NT2/D1 (cell line): ENCODE measurements at regions not wholly inside any gene's neighbourhood (a gene's known extent, or its start where the extent isn't known, plus 50 kb on each side); places are given as distances from the start of the nearest gene placed in this dataset.

Experiments
- DNase-seq: peaks from one replicate; pipeline ENCODE4 v3.0.0-alpha.2; 2011; ENCODE audit warnings: low read depth, low spot score
- H3K27me3 ChIP-seq: 2 replicates; pipeline ENCODE4 v1.6.0; 2011; ENCODE audit warnings: mild to moderate bottlenecking; ENCODE audit not compliant: insufficient read length, insufficient read depth
- H3K36me3 ChIP-seq: 2 replicates; pipeline ENCODE4 v1.6.1; 2011; ENCODE audit warnings: mild to moderate bottlenecking, low read length, mixed read lengths; ENCODE audit not compliant: insufficient read depth, insufficient read length
- H3K4me1 ChIP-seq: 2 replicates; pipeline ENCODE4 v1.5.1; 2011; ENCODE audit not compliant: insufficient read depth, insufficient read length
- H3K4me3 ChIP-seq: 2 replicates; pipeline ENCODE4 v1.5.1; 2011; ENCODE audit warnings: low read depth; ENCODE audit not compliant: insufficient read length
- H3K9ac ChIP-seq: 2 replicates; pipeline ENCODE4 v1.6.0; 2011; ENCODE audit warnings: low read depth; ENCODE audit not compliant: insufficient read length
- H3K9me3 ChIP-seq: 2 replicates; pipeline ENCODE4 v1.5.1; 2011; ENCODE audit warnings: mild to moderate bottlenecking, low read length; ENCODE audit not compliant: insufficient read depth
- SUZ12 ChIP-seq: IDR thresholded peaks from 2 replicates; pipeline ENCODE4 v1.6.1; 2011; ENCODE audit not compliant: insufficient read length, insufficient read depth; ENCODE audit errors: extremely low read depth
- YY1 ChIP-seq: IDR thresholded peaks from 2 replicates; pipeline ENCODE4 v1.6.1; 2011; ENCODE audit not compliant: insufficient read length, insufficient read depth
- ZNF274 ChIP-seq: IDR thresholded peaks from 2 replicates; pipeline ENCODE4 v1.6.1; 2011; ENCODE audit warnings: mild to moderate bottlenecking, low read depth, low read length

DNA sequence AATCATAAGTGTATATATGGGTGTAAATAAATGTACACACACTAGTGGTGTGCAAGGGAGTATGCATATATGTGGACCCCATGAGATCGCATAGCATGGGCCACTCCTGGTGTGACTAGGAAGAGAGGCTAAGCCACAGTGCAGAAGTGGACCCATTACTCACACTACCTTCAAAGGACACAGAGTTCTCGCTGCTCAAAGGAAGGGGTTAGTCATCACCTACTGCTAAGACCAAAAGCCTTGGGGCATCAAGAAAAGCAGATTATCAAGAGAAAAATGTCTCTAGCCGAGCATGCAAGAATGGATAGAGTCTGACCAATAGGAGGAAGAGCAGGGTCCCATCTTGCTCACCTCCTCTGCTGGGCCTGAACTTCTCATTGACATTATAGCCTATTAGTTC, 195.5 kb downstream of the MAFB start:
- no peak for DNase-seq

DNA sequence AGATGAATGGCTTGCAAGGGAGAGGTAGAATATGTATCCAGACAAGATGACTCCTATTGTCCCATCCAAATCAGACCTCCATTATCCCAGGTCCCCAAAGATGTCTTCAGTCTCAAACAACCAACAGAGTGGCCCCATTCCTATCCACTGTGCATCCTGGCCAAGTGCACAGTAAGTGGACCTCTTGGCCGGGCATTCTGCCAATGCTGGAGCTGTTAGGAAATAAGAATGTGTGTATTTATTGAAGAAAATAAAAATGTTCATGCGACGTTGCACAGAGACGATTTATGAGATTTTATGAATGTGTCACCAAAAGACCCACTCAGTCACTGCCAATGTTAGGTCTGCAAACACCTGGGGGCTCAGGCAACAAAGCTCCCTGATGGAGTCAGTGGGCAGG, 196.0 kb downstream of the MAFB start:
- no peak for DNase-seq
- H3K27me3 ChIP-seq = no peaks in the 10 kb centered on the region
- no peak for TF ChIP-seq YY1
- no peak for TF ChIP-seq SUZ12
- TF ChIP-seq ZNF274 = no peak
- H3K9me3 ChIP-seq = no peaks in the 10 kb centered on the region
- no peak overlapping the region for H3K4me3 ChIP-seq
- H3K9ac ChIP-seq = no peak overlapping the region
- H3K36me3 ChIP-seq = no peaks in the 10 kb centered on the region
- H3K4me1 ChIP-seq = no peaks in the 10 kb centered on the region

More for the DNA sequence above, 195.5 kb downstream of the MAFB start:
- H3K9ac ChIP-seq = no peak overlapping the region
- H3K4me3 ChIP-seq = no peak overlapping the region
- H3K9me3 ChIP-seq = no peaks in the 10 kb centered on the region
- TF ChIP-seq YY1 = no peak
- no peak for TF ChIP-seq ZNF274
- TF ChIP-seq SUZ12 = no peak
- H3K27me3 ChIP-seq = no peaks in the 10 kb centered on the region
- no peaks in the 10 kb centered on the region for H3K4me1 ChIP-seq
- no peaks in the 10 kb centered on the region for H3K36me3 ChIP-seq

DNA sequence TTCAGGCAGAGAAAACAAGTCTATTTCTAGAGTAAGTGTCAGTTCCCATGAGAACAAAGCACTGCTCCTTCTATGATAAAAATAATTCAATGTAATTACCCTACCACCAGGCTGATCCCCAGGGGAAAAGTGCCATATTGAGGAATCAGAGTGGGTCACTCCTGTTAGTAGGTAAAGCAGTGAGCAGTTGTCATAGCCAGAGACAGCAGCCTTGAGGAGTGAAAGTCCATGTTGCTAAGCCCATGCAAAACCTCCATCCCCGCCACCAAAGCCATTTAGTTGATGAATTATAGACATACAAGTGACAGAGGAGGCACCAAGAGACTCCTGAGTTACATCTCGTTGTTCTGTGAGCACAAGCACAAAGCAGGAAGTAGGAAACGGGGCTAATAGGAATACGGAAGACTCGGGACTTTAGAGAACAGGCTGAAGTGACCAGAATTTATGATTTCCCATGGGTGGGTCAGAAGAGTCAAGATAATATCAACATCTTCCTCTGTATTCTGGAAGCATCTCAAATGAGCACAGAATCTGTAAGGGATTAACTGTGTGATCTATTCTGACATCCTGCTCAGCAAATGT, 197.9 kb downstream of the MAFB start:
- Histone ChIP-seq H3K27me3 (no peaks in the 10 kb centered on the region), H3K9ac (no peak overlapping the region), H3K4me3 (no peak overlapping the region), H3K4me1 (no peaks in the 10 kb centered on the region), H3K9me3 (peaks cover 4% of the 10 kb centered on the region), H3K36me3 (no peaks in the 10 kb centered on the region)
- TF ChIP-seq YY1 (no peak), ZNF274 (no peak), SUZ12 (no peak)
- no peak for DNase-seq

DNA sequence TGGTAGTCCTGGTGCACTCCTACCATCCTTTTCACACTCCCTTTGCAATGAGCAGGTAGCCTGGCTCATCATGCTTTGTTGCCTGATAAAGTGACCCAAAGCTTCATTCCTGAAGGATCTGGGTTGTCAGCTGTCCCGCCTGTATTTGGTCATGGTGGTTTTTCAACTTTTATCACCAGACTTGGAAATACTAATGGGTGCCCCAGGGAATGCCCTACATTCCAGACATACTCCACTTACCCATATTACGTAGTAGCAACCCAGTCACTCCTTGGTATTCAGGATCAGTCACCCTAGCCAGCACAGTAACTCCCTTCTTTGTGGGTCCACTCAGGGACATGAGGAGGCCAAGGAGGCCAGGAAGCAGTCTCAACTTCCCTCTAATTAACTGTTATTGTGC, 199.2 kb downstream of the MAFB start:
- TF ChIP-seq YY1 (no peak), ZNF274 (no peak), SUZ12 (no peak)
- Histone ChIP-seq H3K9ac (no peak overlapping the region), H3K36me3 (no peaks in the 10 kb centered on the region), H3K9me3 (peaks cover 5% of the 10 kb centered on the region), H3K4me3 (no peak overlapping the region), H3K4me1 (no peaks in the 10 kb centered on the region), H3K27me3 (no peaks in the 10 kb centered on the region)
- no peak for DNase-seq

DNA sequence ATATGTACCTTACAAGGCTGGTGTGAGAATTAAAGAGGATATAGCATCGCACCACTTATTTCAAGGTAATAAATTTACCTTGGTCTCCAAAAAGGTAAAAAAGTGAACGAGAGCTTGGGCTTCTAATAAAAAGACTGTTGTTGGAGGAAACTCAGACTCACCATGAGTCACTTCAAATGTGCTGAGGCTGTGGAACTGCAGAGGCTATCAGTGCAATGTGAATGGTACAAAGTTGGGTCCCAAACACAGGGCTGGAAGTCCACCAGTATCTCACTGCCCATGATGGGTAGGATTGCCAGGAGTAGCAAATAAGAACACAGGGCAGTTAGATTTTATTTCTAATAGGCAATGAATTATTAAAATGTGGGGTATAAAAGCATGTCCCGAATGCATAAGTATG, 200.6 kb downstream of the MAFB start:
- TF ChIP-seq ZNF274 (no peak), SUZ12 (no peak), YY1 (no peak)
- no peak for DNase-seq

DNA sequence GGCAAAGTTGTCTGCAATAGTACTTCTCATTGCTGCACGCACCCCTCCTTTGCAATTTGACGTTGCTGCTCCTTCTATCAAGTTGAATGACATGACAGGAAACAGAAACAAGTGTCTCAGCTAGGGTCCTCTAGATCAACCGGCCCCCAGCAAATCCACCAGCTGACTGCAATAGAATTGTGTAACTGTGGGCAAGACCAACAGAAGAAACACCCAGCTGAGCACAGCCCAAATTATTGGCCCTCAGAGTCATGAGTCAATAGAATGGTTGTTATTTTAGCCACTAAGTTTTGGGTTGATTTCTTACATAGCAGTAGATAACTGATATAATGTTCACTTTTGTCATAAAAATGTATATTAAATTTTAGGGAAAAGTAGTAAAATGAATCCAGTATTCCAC, 202.7 kb downstream of the MAFB start:
- TF ChIP-seq SUZ12 = no peak
- no peak for TF ChIP-seq YY1
- no peak for TF ChIP-seq ZNF274
- Histone ChIP-seq H3K36me3 (no peaks in the 10 kb centered on the region), H3K4me3 (no peak overlapping the region), H3K27me3 (no peaks in the 10 kb centered on the region), H3K9me3 (peaks cover 5% of the 10 kb centered on the region), H3K4me1 (no peaks in the 10 kb centered on the region), H3K9ac (no peak overlapping the region)
- no peak for DNase-seq

More for the DNA sequence above, 200.6 kb downstream of the MAFB start:
- H3K4me3 ChIP-seq = no peak overlapping the region
- H3K36me3 ChIP-seq = no peaks in the 10 kb centered on the region
- no peaks in the 10 kb centered on the region for H3K4me1 ChIP-seq
- H3K9ac ChIP-seq = no peak overlapping the region
- H3K27me3 ChIP-seq = no peaks in the 10 kb centered on the region
- H3K9me3 ChIP-seq = peaks cover 5% of the 10 kb centered on the region

DNA sequence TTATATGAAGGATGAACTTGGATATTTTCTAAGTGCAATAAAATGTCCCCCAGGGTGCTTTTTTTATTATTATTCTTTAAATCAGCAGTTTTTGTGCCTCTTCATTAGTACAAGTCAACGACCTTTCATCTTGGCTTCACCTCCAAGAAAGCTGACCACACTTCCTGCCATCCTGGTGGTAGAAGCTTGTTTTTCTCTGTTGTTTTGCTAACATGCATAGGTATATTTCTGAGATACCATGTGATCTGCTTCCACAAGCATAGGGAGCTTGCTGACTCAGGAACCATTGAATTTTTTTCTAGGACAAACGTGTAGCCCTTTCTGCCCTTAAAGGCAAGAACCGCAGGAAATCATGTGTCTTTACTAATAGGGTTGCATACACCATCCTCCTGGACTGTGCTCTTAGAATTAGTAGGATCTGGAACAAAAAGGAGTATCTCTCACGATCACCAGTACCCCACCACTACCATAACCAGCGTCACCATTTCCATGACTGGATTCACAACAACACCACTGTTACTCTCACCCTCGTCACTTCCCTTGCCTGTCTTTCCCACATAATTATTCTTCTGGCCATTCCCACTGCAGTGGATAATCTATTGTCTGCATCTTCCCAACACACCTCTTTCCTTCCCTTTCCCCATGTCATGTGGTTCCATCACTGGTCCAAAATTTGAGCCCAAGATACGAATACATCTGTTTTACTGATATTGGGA, 207.1 kb downstream of the MAFB start:
- H3K9ac ChIP-seq = no peak overlapping the region
- TF ChIP-seq ZNF274 = no peak
- no peak for TF ChIP-seq SUZ12
- TF ChIP-seq YY1 = no peak
- no peak overlapping the region for H3K4me3 ChIP-seq
- no peak for DNase-seq
- no peaks in the 10 kb centered on the region for H3K27me3 ChIP-seq
- no peaks in the 10 kb centered on the region for H3K4me1 ChIP-seq
- H3K36me3 ChIP-seq = no peaks in the 10 kb centered on the region
- peaks cover 5% of the 10 kb centered on the region for H3K9me3 ChIP-seq

DNA sequence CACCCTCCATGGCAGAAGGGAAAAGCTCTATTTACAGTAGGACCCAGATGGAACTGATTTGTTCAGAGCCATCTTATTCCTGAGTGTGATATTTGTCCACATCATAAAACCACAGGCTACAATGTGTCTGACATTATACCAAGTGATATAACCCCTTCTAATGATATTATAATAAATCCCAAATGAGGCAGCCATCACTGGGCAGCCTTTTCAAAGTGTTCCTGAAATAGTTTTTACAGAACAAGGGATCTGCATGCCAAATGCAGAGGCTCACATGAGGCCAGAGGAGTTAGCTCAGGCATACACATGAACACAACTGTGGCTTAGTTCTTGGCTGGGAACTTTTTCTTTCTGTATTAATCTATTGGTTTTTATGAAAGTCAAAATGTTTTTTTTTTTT, 207.7 kb downstream of the MAFB start:
- Histone ChIP-seq H3K36me3 (no peaks in the 10 kb centered on the region), H3K9me3 (peaks cover 3% of the 10 kb centered on the region), H3K4me1 (no peaks in the 10 kb centered on the region), H3K4me3 (no peak overlapping the region), H3K9ac (no peak overlapping the region), H3K27me3 (no peaks in the 10 kb centered on the region)
- DNase-seq = no peak
- TF ChIP-seq YY1 = no peak
- no peak for TF ChIP-seq ZNF274
- no peak for TF ChIP-seq SUZ12
